ENCODE measurements at regions not wholly inside any gene's neighbourhood (a gene's known extent, or its start where the extent isn't known, plus 50 kb on each side); places are given as distances from the start of the nearest gene placed in this dataset.
"Not testable (repeated sequence)": the region's sequence is repeated elsewhere in the genome, so short reads cannot be mapped to it uniquely, and the experiment has no call there.

- H3K4me1 ChIP-seq (ENCODE audit: control insufficient read depth, insufficient read depth, low read length): no peaks in the 10 kb centered on the region
- no CpG with 5 or more reads among the region's 10 CpGs for WGBS (ENCODE audit: insufficient coverage, low lambda C conversion rate)
- no peak for DNase-seq
- no peaks in the 10 kb centered on the region for H3K27me3 ChIP-seq (ENCODE audit: control insufficient read depth, insufficient read depth, low read length)
- H3K9me3 ChIP-seq (ENCODE audit: control insufficient read depth, low read depth, low read length): no peaks in the 10 kb centered on the region
- H3K27ac ChIP-seq (ENCODE audit: low read length): no peak overlapping the region
- H3K36me3 ChIP-seq (ENCODE audit: control insufficient read depth, insufficient read depth, low read length): no peaks in the 10 kb centered on the region
- H3K4me3 ChIP-seq (ENCODE audit: low read length): no peak overlapping the region
Measured at GRCh38 chr14:23719225-23719985, 83.2 kb downstream of the DHRS2 start.

- H3K27me3 ChIP-seq (ENCODE audit: control insufficient read depth, insufficient read depth, low read length): no peaks in the 10 kb centered on the region
- no peaks in the 10 kb centered on the region for H3K36me3 ChIP-seq (ENCODE audit: control insufficient read depth, insufficient read depth, low read length)
- no peak overlapping the region for H3K27ac ChIP-seq (ENCODE audit: low read length)
- H3K4me1 ChIP-seq (ENCODE audit: control insufficient read depth, insufficient read depth, low read length): peaks cover 6% of the 10 kb centered on the region
- H3K4me3 ChIP-seq (ENCODE audit: low read length): no peak overlapping the region
- WGBS (ENCODE audit: insufficient coverage, low lambda C conversion rate): no CpG with 5 or more reads among the region's 1 CpG
- no peak for DNase-seq
- no peaks in the 10 kb centered on the region for H3K9me3 ChIP-seq (ENCODE audit: control insufficient read depth, low read depth, low read length)
Measured at GRCh38 chr14:23722675-23723074, 86.5 kb downstream of the DHRS2 start.

- Histone ChIP-seq H3K4me3 (ENCODE audit: low read length) (no peak overlapping the region), H3K9me3 (ENCODE audit: control insufficient read depth, low read depth, low read length) (no peaks in the 10 kb centered on the region), H3K36me3 (ENCODE audit: control insufficient read depth, insufficient read depth, low read length) (no peaks in the 10 kb centered on the region), H3K27me3 (ENCODE audit: control insufficient read depth, insufficient read depth, low read length) (no peaks in the 10 kb centered on the region), H3K4me1 (ENCODE audit: control insufficient read depth, insufficient read depth, low read length) (peaks cover 6% of the 10 kb centered on the region), H3K27ac (ENCODE audit: low read length) (no peak overlapping the region)
- DNase-seq: no peak
- WGBS (ENCODE audit: insufficient coverage, low lambda C conversion rate): 67% methylated on average over 1 of the region's 3 CpGs
Measured at GRCh38 chr14:23723911-23724310, 87.7 kb downstream of the DHRS2 start.

- no peaks in the 10 kb centered on the region for H3K36me3 ChIP-seq (ENCODE audit: control insufficient read depth, insufficient read depth, low read length)
- no peak overlapping the region for H3K27ac ChIP-seq (ENCODE audit: low read length)
- no peak overlapping the region for H3K4me3 ChIP-seq (ENCODE audit: low read length)
- H3K4me1 ChIP-seq (ENCODE audit: control insufficient read depth, insufficient read depth, low read length): peaks cover 6% of the 10 kb centered on the region
- no peak for DNase-seq
- no CpG with 5 or more reads among the region's 3 CpGs for WGBS (ENCODE audit: insufficient coverage, low lambda C conversion rate)
- no peaks in the 10 kb centered on the region for H3K9me3 ChIP-seq (ENCODE audit: control insufficient read depth, low read depth, low read length)
- H3K27me3 ChIP-seq (ENCODE audit: control insufficient read depth, insufficient read depth, low read length): no peaks in the 10 kb centered on the region
Measured at GRCh38 chr14:23725528-23725927, 89.4 kb downstream of the DHRS2 start.

GRCh38 chr14:23725980-23726710 is 90.0 kb downstream of the DHRS2 start:
- Histone ChIP-seq H3K27me3 (ENCODE audit: control insufficient read depth, insufficient read depth, low read length) (no peaks in the 10 kb centered on the region), H3K27ac (ENCODE audit: low read length) (no peak overlapping the region), H3K9me3 (ENCODE audit: control insufficient read depth, low read depth, low read length) (no peaks in the 10 kb centered on the region), H3K36me3 (ENCODE audit: control insufficient read depth, insufficient read depth, low read length) (no peaks in the 10 kb centered on the region), H3K4me3 (ENCODE audit: low read length) (no peak overlapping the region), H3K4me1 (ENCODE audit: control insufficient read depth, insufficient read depth, low read length) (peaks cover 6% of the 10 kb centered on the region)
- DNase-seq: peak; percentile 8 to 54
- no CpG with 5 or more reads among the region's 16 CpGs for WGBS (ENCODE audit: insufficient coverage, low lambda C conversion rate)

- Histone ChIP-seq H3K27ac (ENCODE audit: low read length) (no peak overlapping the region), H3K4me3 (ENCODE audit: low read length) (no peak overlapping the region), H3K27me3 (ENCODE audit: control insufficient read depth, insufficient read depth, low read length) (no peaks in the 10 kb centered on the region), H3K4me1 (ENCODE audit: control insufficient read depth, insufficient read depth, low read length) (peaks cover 6% of the 10 kb centered on the region), H3K9me3 (ENCODE audit: control insufficient read depth, low read depth, low read length) (no peaks in the 10 kb centered on the region), H3K36me3 (ENCODE audit: control insufficient read depth, insufficient read depth, low read length) (no peaks in the 10 kb centered on the region)
- peak; percentile 33 to 47 for DNase-seq
- WGBS (ENCODE audit: insufficient coverage, low lambda C conversion rate): 100% methylated on average over 1 of the region's 5 CpGs
Measured at GRCh38 chr14:23727566-23728335, 91.6 kb downstream of the DHRS2 start.

GRCh38 chr14:23728791-23729190 is 92.6 kb downstream of the DHRS2 start:
- no peaks in the 10 kb centered on the region for H3K9me3 ChIP-seq (ENCODE audit: control insufficient read depth, low read depth, low read length)
- H3K4me1 ChIP-seq (ENCODE audit: control insufficient read depth, insufficient read depth, low read length): peaks cover 6% of the 10 kb centered on the region
- no CpG with 5 or more reads among the region's 4 CpGs for WGBS (ENCODE audit: insufficient coverage, low lambda C conversion rate)
- H3K4me3 ChIP-seq (ENCODE audit: low read length): no peak overlapping the region
- H3K36me3 ChIP-seq (ENCODE audit: control insufficient read depth, insufficient read depth, low read length): no peaks in the 10 kb centered on the region
- no peak for DNase-seq
- H3K27me3 ChIP-seq (ENCODE audit: control insufficient read depth, insufficient read depth, low read length): no peaks in the 10 kb centered on the region
- H3K27ac ChIP-seq (ENCODE audit: low read length): no peak overlapping the region

- no peak overlapping the region for H3K27ac ChIP-seq (ENCODE audit: low read length)
- DNase-seq: no peak
- peaks cover 6% of the 10 kb centered on the region for H3K4me1 ChIP-seq (ENCODE audit: control insufficient read depth, insufficient read depth, low read length)
- no peaks in the 10 kb centered on the region for H3K9me3 ChIP-seq (ENCODE audit: control insufficient read depth, low read depth, low read length)
- H3K27me3 ChIP-seq (ENCODE audit: control insufficient read depth, insufficient read depth, low read length): no peaks in the 10 kb centered on the region
- no peaks in the 10 kb centered on the region for H3K36me3 ChIP-seq (ENCODE audit: control insufficient read depth, insufficient read depth, low read length)
- H3K4me3 ChIP-seq (ENCODE audit: low read length): no peak overlapping the region
- WGBS (ENCODE audit: insufficient coverage, low lambda C conversion rate): 100% methylated on average over 2 of the region's 8 CpGs
Measured at GRCh38 chr14:23729720-23730387, 93.7 kb downstream of the DHRS2 start.

- peaks cover 8% of the 10 kb centered on the region for H3K9me3 ChIP-seq (ENCODE audit: control insufficient read depth, low read depth, low read length)
- DNase-seq: no peak
Measured at GRCh38 chr14:23735394-23735793, 99.2 kb downstream of the DHRS2 start.

GRCh38 chr14:23744368-23744767 is 108.2 kb downstream of the DHRS2 start:
- H3K9me3 ChIP-seq (ENCODE audit: control insufficient read depth, low read depth, low read length); DNase-seq; H3K27ac ChIP-seq (ENCODE audit: low read length); H3K4me1 ChIP-seq (ENCODE audit: control insufficient read depth, insufficient read depth, low read length); H3K4me3 ChIP-seq (ENCODE audit: low read length); H3K36me3 ChIP-seq (ENCODE audit: control insufficient read depth, insufficient read depth, low read length); H3K27me3 ChIP-seq (ENCODE audit: control insufficient read depth, insufficient read depth, low read length): not testable (repeated sequence)
- WGBS (ENCODE audit: insufficient coverage, low lambda C conversion rate): no CpG with 5 or more reads among the region's 6 CpGs

More at GRCh38 chr14:23735394-23735793, 99.2 kb downstream of the DHRS2 start:
- Histone ChIP-seq H3K4me1 (ENCODE audit: control insufficient read depth, insufficient read depth, low read length) (no peaks in the 10 kb centered on the region), H3K27ac (ENCODE audit: low read length) (no peak overlapping the region), H3K27me3 (ENCODE audit: control insufficient read depth, insufficient read depth, low read length) (no peaks in the 10 kb centered on the region), H3K36me3 (ENCODE audit: control insufficient read depth, insufficient read depth, low read length) (no peaks in the 10 kb centered on the region), H3K4me3 (ENCODE audit: low read length) (no peak overlapping the region)

Data from large intestine (tissue), 3 donors.